Pancreas (tissue), 10 donors: ENCODE measurements at regions not wholly inside any gene's neighbourhood (a gene's known extent, or its start where the extent isn't known, plus 50 kb on each side); places are given as distances from the start of the nearest gene placed in this dataset.

Source experiments
- ATAC-seq, 4 donors: fragments of 200-7000 bp; cut with Tn5 transposase; one replicate each; pipeline versions ENCODE4 v1.8.0 to v1.9.1; 2020; ENCODE audit warnings: mild to moderate bottlenecking in 4 of 4, moderate library complexity in 4 of 4
- DNase-seq, 6 donors: peaks; one replicate each; pipeline ENCODE4 v3.0.0-alpha.2; 2020
- FAIRE-seq: peaks from 2 replicates; lab custom pipeline; 2012; peaks lifted over from hg19 to GRCh38; lab: Jason Lieb, UNC
- H3K27ac ChIP-seq, 4 donors: fragments of 200-600 bp; sonication (generic); 1 replicate in 3 of 4; 2 replicates in 1 of 4; pipeline versions ENCODE4 v1.5.0 to v1.8.0; 2020
- H3K27me3 ChIP-seq, 4 donors: fragments of 200-600 bp; one replicate each; pipeline ENCODE4 v1.8.0; 2021
- H3K36me3 ChIP-seq, 3 donors: fragments of 200-600 bp; sonication (generic) in 1 of 3; one replicate each; pipeline versions ENCODE4 v1.5.0 to v1.8.0; 2020 to 2021
- H3K4me1 ChIP-seq, 3 donors: fragments of 200-600 bp; one replicate each; pipeline ENCODE4 v1.8.0; 2021
- H3K4me3 ChIP-seq, 4 donors: fragments of 200-600 bp; sonication (generic) in 2 of 4; one replicate each; pipeline versions ENCODE4 v1.5.0 to v1.8.0; 2020 to 2021
- H3K9me3 ChIP-seq, 4 donors: fragments of 200-600 bp; one replicate each; pipeline ENCODE4 v1.8.0; 2021
- WGBS, 2 donors: extraction: QIAGEN DNeasy Blood & Tissue Kit; methylation state at CpG; one replicate each; pipeline ENCODE4 v1.1.7; 2013; 5-methylcytosine and 5-hydroxymethylcytosine counted together
- intact Hi-C, 3 donors: fragments of 100-400 bp; cut with DNase I; formaldehyde crosslinking; loops; one replicate each; pipeline versions ENCODE4 v1.11.1 to v1.14.2; 2022
- TF ChIP-seq, protein P1 (sequence below), 4 donors: fragments of 200-600 bp; sonication (generic) in 3 of 4; IDR thresholded peaks; one replicate each; pipeline versions ENCODE4 v1.5.0 to v1.8.0; 2021; ENCODE audit warnings: antibody characterized with exemption in 4 of 4
- donor health status: healthy with polysubstance abuse.
- donor health status: DM: no; HTN: no; CAD: no; lungs with moderate emphysema.
- donor health status: DM: no; HTN: no; CAD: no.
- donor health status: control.
- donor health status: control.
- donor health status: Bipolar disorder and iron deficiency.
- donor health status: DM: yes; HTN: yes; CAD: no.
- donor health status: DM: no; HTN: no; CAD: no.
- donor health status: DM: no; HTN: no; CAD: no.
- donor health status: DM: yes; HTN: yes; CAD: no.

DNA sequence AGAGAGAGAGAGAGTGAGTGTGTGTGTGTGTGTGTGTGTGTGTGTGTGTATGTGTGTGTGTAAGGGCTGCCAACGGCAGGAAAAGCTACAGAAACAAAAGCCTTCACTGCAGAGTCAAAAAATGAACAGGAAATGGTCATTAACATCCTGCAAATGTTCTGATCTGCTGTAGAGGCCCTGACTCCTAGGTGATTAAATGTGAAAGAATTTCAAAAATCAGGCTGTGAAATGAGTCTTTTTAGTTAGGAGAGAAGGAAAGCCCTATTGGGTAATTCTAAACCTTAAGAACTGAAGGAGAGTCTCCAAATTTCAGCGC is 166.5 kb upstream of the MYLIP start:
- H3K27ac ChIP-seq, result no peak overlapping the region
- DNase-seq, result no peak
- H3K4me1 ChIP-seq, result no peaks in the 10 kb centered on the region
- WGBS, 2 donors, result 55 to 75% methylated on average over 2 of the region's 2 CpGs
- TF ChIP-seq, protein P1, sequence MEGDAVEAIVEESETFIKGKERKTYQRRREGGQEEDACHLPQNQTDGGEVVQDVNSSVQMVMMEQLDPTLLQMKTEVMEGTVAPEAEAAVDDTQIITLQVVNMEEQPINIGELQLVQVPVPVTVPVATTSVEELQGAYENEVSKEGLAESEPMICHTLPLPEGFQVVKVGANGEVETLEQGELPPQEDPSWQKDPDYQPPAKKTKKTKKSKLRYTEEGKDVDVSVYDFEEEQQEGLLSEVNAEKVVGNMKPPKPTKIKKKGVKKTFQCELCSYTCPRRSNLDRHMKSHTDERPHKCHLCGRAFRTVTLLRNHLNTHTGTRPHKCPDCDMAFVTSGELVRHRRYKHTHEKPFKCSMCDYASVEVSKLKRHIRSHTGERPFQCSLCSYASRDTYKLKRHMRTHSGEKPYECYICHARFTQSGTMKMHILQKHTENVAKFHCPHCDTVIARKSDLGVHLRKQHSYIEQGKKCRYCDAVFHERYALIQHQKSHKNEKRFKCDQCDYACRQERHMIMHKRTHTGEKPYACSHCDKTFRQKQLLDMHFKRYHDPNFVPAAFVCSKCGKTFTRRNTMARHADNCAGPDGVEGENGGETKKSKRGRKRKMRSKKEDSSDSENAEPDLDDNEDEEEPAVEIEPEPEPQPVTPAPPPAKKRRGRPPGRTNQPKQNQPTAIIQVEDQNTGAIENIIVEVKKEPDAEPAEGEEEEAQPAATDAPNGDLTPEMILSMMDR (IDR thresholded peaks at IDR 0.05), result no peak
- H3K27me3 ChIP-seq, result no peaks in the 10 kb centered on the region
- intact Hi-C loops, result no loop called here
- H3K9me3 ChIP-seq, result no peaks in the 10 kb centered on the region
- no peak for FAIRE-seq
- no peak overlapping the region for H3K4me3 ChIP-seq
- no peak for ATAC-seq
- H3K36me3 ChIP-seq, result no peaks in the 10 kb centered on the region

DNA sequence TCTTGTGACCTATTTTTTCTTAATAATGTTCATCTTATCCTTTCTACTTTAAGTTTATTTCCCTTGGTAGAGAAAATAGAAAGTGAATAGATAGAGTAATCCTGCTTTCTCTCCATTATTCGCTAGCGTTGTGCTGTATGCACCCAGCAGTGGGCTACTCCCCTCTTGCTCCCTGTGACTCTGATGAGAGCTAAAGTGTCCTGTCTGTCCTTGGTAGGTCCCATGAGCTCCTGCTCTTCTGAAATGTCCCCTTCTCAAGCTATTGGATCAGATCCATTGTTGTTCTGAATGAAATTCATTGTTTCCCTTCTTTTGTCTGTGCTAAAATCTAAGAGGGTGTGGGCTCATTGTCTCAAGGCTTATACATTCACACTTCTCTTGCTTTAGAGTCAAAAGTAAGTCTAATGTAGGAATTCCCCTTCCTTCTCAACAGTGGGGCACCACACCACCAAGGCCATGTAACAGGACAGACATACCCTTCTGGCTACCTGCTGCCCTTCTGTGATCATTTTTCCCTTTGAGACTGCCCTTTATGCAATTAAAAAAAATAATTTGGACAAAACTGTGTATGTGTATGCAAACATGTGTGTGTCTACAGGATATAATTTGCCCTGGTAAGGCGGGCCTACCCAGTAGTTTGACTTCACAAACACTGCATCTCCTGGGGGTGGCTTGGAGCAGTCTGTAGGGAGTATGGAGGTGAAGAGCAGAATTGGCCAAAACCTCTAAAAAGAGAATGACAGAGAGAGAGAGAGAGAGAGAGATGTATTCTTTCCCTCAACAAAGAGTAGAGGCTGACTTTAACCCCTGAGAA is 167.0 kb upstream of the MYLIP start:
- no peaks in the 10 kb centered on the region for H3K4me1 ChIP-seq
- no peaks in the 10 kb centered on the region for H3K9me3 ChIP-seq
- ATAC-seq (no peak), FAIRE-seq (no peak), DNase-seq (no peak)
- no peak overlapping the region for H3K27ac ChIP-seq
- H3K4me3 ChIP-seq, result no peak overlapping the region
- no peaks in the 10 kb centered on the region for H3K27me3 ChIP-seq
- 94 to 97% methylated on average over 3 of the region's 3 CpGs for WGBS, 2 donors
- intact Hi-C loops, result no loop called here
- TF ChIP-seq, protein P1 (IDR thresholded peaks at IDR 0.05), result no peak
- no peaks in the 10 kb centered on the region for H3K36me3 ChIP-seq

DNA sequence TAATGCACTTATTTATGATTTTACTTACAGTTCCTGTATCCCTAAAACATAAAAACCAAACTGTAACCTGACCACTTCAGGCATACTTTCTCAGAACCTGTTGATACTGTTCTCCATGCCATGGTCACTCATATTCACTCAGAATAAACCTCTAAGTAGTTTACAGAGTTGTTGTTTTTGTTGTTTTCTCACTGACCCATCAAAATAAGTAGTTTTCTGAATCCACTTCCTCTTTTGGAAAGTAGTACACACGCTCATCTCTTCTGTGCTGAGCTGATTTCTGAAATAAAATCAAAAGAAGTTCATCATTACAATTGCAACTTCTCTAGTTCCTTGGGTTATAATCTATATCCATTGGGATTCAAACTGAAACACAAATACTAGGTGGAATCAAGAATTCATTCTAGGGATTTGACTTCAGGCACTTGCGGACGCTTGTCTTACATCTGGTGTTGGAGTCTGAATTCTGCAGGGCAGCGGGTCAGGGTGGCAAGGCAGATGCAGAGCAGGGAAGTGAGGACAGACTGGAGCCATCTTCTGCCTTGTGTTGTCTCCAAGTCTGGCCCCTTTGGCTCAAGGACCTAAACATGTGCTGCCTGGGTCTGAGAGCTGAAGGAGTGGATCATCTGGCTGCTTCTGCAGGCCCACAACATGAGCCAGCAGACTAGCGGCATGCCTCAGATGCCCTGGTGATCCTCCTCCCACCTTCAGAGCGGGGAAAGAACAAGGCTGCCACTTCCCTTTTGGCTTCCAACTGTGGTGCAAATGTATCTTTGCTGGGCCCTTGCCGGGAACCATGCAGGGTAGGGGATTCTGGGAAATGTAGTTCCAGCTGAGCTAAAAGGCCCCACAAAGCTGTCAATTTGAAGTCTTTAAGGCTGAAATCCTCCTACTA is 167.9 kb upstream of the MYLIP start:
- 80% methylated on average over 7 of the region's 7 CpGs for WGBS, 2 donors
- ATAC-seq (peak in 1 of 4 donors; percentile 41), DNase-seq (no peak), FAIRE-seq (no peak)
- Histone ChIP-seq H3K9me3 (no peaks in the 10 kb centered on the region), H3K27ac (no peak overlapping the region), H3K4me3 (no peak overlapping the region), H3K36me3 (no peaks in the 10 kb centered on the region), H3K27me3 (no peaks in the 10 kb centered on the region), H3K4me1 (peaks cover 0 to 5% (median 4%) of the 10 kb centered on the region in 3 donors)
- TF ChIP-seq, protein P1 (IDR thresholded peaks at IDR 0.05), result no peak
- intact Hi-C loops, result no loop called here

DNA sequence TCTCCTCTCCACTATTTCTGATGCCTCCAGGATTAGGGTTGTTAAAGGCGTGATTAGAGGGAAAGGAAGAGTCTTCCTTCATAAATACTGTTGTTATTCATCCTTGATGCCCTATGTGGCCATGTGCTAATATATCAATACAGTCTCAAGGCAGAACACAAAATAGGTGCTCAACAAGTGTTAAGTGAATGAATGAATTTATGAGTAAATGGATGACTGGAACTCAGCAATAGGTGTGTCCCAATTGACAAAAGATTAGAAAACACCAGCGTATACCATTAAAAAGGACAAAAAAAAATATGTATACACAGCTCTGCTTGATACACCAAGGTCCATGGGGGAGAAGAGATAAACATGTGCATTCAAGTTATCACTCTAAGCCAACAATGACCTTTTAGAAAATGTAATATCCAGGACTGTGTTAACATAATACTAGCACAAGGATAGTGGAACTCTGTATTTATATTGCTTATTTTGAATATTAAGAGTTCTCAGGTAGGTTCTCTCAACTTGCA is 171.2 kb upstream of the MYLIP start:
- intact Hi-C loops, result no loop called here
- H3K4me3 ChIP-seq, result no peak overlapping the region
- WGBS, 2 donors, result 74 to 92% methylated on average over 2 of the region's 2 CpGs
- H3K36me3 ChIP-seq, result no peaks in the 10 kb centered on the region
- H3K27me3 ChIP-seq, result no peaks in the 10 kb centered on the region
- H3K27ac ChIP-seq, result no peak overlapping the region
- TF ChIP-seq, protein P1 (IDR thresholded peaks at IDR 0.05), result no peak
- FAIRE-seq (no peak), ATAC-seq (no peak), DNase-seq (no peak)
- peaks cover 0 to 5% (median 5%) of the 10 kb centered on the region in 3 donors for H3K4me1 ChIP-seq
- H3K9me3 ChIP-seq, result no peaks in the 10 kb centered on the region
